Vagina (tissue), 2 donors: ENCODE measurements at regions not wholly inside any gene's neighbourhood (a gene's known extent, or its start where the extent isn't known, plus 50 kb on each side); places are given as distances from the start of the nearest gene placed in this dataset.

ENCODE experiments used
- CTCF ChIP-seq, 3 experiments: fragments of 450-650 bp in 2 of 3; fragments of 200-600 bp in 1 of 3; sonication (generic) in 1 of 3; IDR thresholded peaks; one replicate each; pipeline ENCODE4 v1.5.1; 2017 to 2019; ENCODE audit warnings: antibody characterized with exemption in 3 of 3, mild to moderate bottlenecking in 2 of 3, moderate library complexity in 2 of 3
- POLR2A ChIP-seq, 2 donors: fragments of 450-650 bp; IDR thresholded peaks; one replicate each; pipeline ENCODE4 v1.6.1; 2017; ENCODE audit warnings: antibody characterized with exemption in 2 of 2, mild to moderate bottlenecking in 2 of 2, moderate library complexity in 2 of 2

DNA sequence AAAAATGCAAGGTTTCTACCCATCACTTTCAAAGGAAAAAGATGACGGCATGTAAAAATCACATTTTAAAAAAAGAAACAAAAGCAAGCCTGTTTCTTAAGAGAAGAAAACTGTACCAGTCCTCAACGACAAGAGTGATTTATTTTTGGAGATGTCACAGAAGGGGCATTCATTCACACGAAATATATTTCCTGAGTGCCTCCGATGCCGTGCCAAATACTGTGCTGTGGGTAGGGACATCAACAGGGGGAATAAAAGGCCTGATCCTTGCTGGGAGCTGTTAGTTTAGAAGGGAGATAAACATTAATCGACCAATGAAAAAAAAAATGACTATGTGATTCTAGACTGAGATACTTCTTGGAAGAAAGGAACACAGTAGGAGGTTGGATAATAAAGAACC lies 297.5 kb upstream of the SOX5 start:
- TF ChIP-seq CTCF (IDR thresholded peaks at IDR 0.05) (no peak), POLR2A (IDR thresholded peaks at IDR 0.05) (no peak)
